SJSA1 (cell line): ENCODE measurements at regions not wholly inside any gene's neighbourhood (a gene's known extent, or its start where the extent isn't known, plus 50 kb on each side); places are given as distances from the start of the nearest gene placed in this dataset.
"Not testable (repeated sequence)": the region's sequence is repeated elsewhere in the genome, so short reads cannot be mapped to it uniquely, and the experiment has no call there.

ENCODE experiments used
- DNase-seq, 2 experiments: peaks; one replicate each; pipeline ENCODE4 v3.0.0-alpha.2; 2015 to 2020; ENCODE audit warnings: low spot score in 2 of 2, low read depth in 1 of 2
- H3K27ac ChIP-seq: fragments of 250-450 bp; sonication (Bioruptor Pico); 2 replicates; pipeline ENCODE4 v1.5.1; 2020; ENCODE audit warnings: mild to moderate bottlenecking, moderate library complexity
- H3K27me3 ChIP-seq: fragments of 250-450 bp; sonication (Bioruptor Pico); replicated peaks from 2 replicates; pipeline ENCODE4 v1.5.1; 2020; ENCODE audit warnings: mild to moderate bottlenecking, moderate library complexity
- H3K36me3 ChIP-seq: fragments of 250-450 bp; sonication (Bioruptor Pico); 2 replicates; pipeline ENCODE4 v1.5.1; 2020; ENCODE audit warnings: mild to moderate bottlenecking
- H3K4me1 ChIP-seq: fragments of 250-450 bp; sonication (Bioruptor Pico); replicated peaks from 2 replicates; pipeline ENCODE4 v1.6.1; 2021; ENCODE audit warnings: mild to moderate bottlenecking
- H3K4me3 ChIP-seq: fragments of 250-450 bp; sonication (Bioruptor Pico); 2 replicates; pipeline ENCODE4 v1.5.1; 2020; ENCODE audit warnings: mild to moderate bottlenecking
- H3K9me3 ChIP-seq: fragments of 250-450 bp; sonication (Bioruptor Pico); replicated peaks from 2 replicates; pipeline ENCODE4 v1.5.1; 2020; ENCODE audit warnings: mild to moderate bottlenecking

GRCh38 chr20:12829170-12829569, 179.6 kb upstream of the SPTLC3 start:
- Histone ChIP-seq H3K27me3 (no peaks in the 10 kb centered on the region), H3K36me3 (no peaks in the 10 kb centered on the region), H3K27ac (no peak overlapping the region), H3K4me1 (no peaks in the 10 kb centered on the region), H3K9me3 (no peaks in the 10 kb centered on the region), H3K4me3 (no peak overlapping the region)
- DNase-seq, result no peak

GRCh38 chr20:12833861-12834260, 174.9 kb upstream of the SPTLC3 start:
- Histone ChIP-seq H3K4me1 (no peaks in the 10 kb centered on the region), H3K9me3 (no peaks in the 10 kb centered on the region; the same call in 1 of the 2 replicates), H3K4me3 (no peak overlapping the region), H3K27ac (no peak overlapping the region), H3K36me3 (no peaks in the 10 kb centered on the region), H3K27me3 (no peaks in the 10 kb centered on the region)
- no peak for DNase-seq

GRCh38 chr20:12835999-12836398, 172.8 kb upstream of the SPTLC3 start:
- no peak overlapping the region for H3K4me3 ChIP-seq
- DNase-seq, result no peak
- H3K4me1 ChIP-seq, result no peaks in the 10 kb centered on the region
- no peaks in the 10 kb centered on the region for H3K36me3 ChIP-seq
- no peak overlapping the region for H3K27ac ChIP-seq
- no peaks in the 10 kb centered on the region for H3K27me3 ChIP-seq
- H3K9me3 ChIP-seq, result no peaks in the 10 kb centered on the region; the same call in 1 of the 2 replicates

GRCh38 chr20:12837646-12838045, 171.1 kb upstream of the SPTLC3 start:
- DNase-seq, result no peak
- Histone ChIP-seq H3K27ac (no peak overlapping the region), H3K36me3 (no peaks in the 10 kb centered on the region), H3K4me1 (no peaks in the 10 kb centered on the region), H3K27me3 (no peaks in the 10 kb centered on the region), H3K4me3 (no peak overlapping the region), H3K9me3 (no peaks in the 10 kb centered on the region; the same call in 1 of the 2 replicates)

- no peaks in the 10 kb centered on the region for H3K27me3 ChIP-seq
- H3K27ac ChIP-seq, result no peak overlapping the region
- H3K4me3 ChIP-seq, result no peak overlapping the region
- DNase-seq, result no peak
- no peaks in the 10 kb centered on the region for H3K4me1 ChIP-seq
- no peaks in the 10 kb centered on the region; the same call in 1 of the 2 replicates for H3K9me3 ChIP-seq
- no peaks in the 10 kb centered on the region for H3K36me3 ChIP-seq
These were observed 170.4 kb upstream of the SPTLC3 start for GRCh38 chr20:12838261-12838866.

GRCh38 chr20:12847872-12848271, 160.9 kb upstream of the SPTLC3 start:
- Histone ChIP-seq H3K4me3 (no peak overlapping the region), H3K9me3 (no peaks in the 10 kb centered on the region), H3K4me1 (no peaks in the 10 kb centered on the region), H3K27ac (no peak overlapping the region), H3K27me3 (no peaks in the 10 kb centered on the region), H3K36me3 (no peaks in the 10 kb centered on the region)
- DNase-seq, result no peak

- no peaks in the 10 kb centered on the region for H3K36me3 ChIP-seq
- H3K27ac ChIP-seq, result no peak overlapping the region
- no peaks in the 10 kb centered on the region for H3K27me3 ChIP-seq
- H3K4me3 ChIP-seq, result no peak overlapping the region
- no peaks in the 10 kb centered on the region for H3K9me3 ChIP-seq
- no peak for DNase-seq
- H3K4me1 ChIP-seq, result no peaks in the 10 kb centered on the region
These were observed 159.4 kb upstream of the SPTLC3 start for GRCh38 chr20:12849225-12849910.

GRCh38 chr20:12857643-12858042, 151.1 kb upstream of the SPTLC3 start:
- H3K9me3 ChIP-seq, DNase-seq, H3K27me3 ChIP-seq, H3K4me3 ChIP-seq, H3K4me1 ChIP-seq, H3K27ac ChIP-seq, H3K36me3 ChIP-seq: not testable (repeated sequence)

- Histone ChIP-seq H3K27me3 (no peaks in the 10 kb centered on the region), H3K4me3 (no peak overlapping the region), H3K4me1 (no peaks in the 10 kb centered on the region), H3K27ac (no peak overlapping the region), H3K9me3 (no peaks in the 10 kb centered on the region), H3K36me3 (no peaks in the 10 kb centered on the region)
- DNase-seq, result no peak
These were observed 148.0 kb upstream of the SPTLC3 start for GRCh38 chr20:12860619-12861247.

GRCh38 chr20:12869669-12870068, 139.1 kb upstream of the SPTLC3 start:
- Histone ChIP-seq H3K36me3 (no peaks in the 10 kb centered on the region), H3K27ac (no peak overlapping the region), H3K9me3 (no peaks in the 10 kb centered on the region), H3K27me3 (no peaks in the 10 kb centered on the region), H3K4me1 (no peaks in the 10 kb centered on the region), H3K4me3 (no peak overlapping the region)
- DNase-seq, result no peak

GRCh38 chr20:12870588-12870987, 138.2 kb upstream of the SPTLC3 start:
- no peaks in the 10 kb centered on the region for H3K36me3 ChIP-seq
- no peak overlapping the region for H3K4me3 ChIP-seq
- no peaks in the 10 kb centered on the region for H3K9me3 ChIP-seq
- no peaks in the 10 kb centered on the region for H3K4me1 ChIP-seq
- H3K27me3 ChIP-seq, result no peaks in the 10 kb centered on the region
- H3K27ac ChIP-seq, result no peak overlapping the region
- DNase-seq, result no peak

GRCh38 chr20:12874933-12875332, 133.8 kb upstream of the SPTLC3 start:
- no peak for DNase-seq
- no peaks in the 10 kb centered on the region for H3K36me3 ChIP-seq
- no peak overlapping the region for H3K4me3 ChIP-seq
- no peak overlapping the region for H3K27ac ChIP-seq
- no peaks in the 10 kb centered on the region for H3K27me3 ChIP-seq
- no peaks in the 10 kb centered on the region for H3K9me3 ChIP-seq
- H3K4me1 ChIP-seq, result no peaks in the 10 kb centered on the region

GRCh38 chr20:12875510-12875909, 133.3 kb upstream of the SPTLC3 start:
- no peaks in the 10 kb centered on the region for H3K36me3 ChIP-seq

GRCh38 chr20:12882832-12883506, 125.8 kb upstream of the SPTLC3 start:
- Histone ChIP-seq H3K36me3 (no peaks in the 10 kb centered on the region), H3K27ac (no peak overlapping the region)
- DNase-seq, result peak in 1 of 2 experiments; percentile 2

More at GRCh38 chr20:12875510-12875909, 133.3 kb upstream of the SPTLC3 start:
- H3K4me3 ChIP-seq, result no peak overlapping the region
- no peaks in the 10 kb centered on the region for H3K4me1 ChIP-seq
- DNase-seq, result no peak
- H3K27ac ChIP-seq, result no peak overlapping the region
- no peaks in the 10 kb centered on the region for H3K27me3 ChIP-seq
- no peaks in the 10 kb centered on the region for H3K9me3 ChIP-seq

More at GRCh38 chr20:12882832-12883506, 125.8 kb upstream of the SPTLC3 start:
- Histone ChIP-seq H3K27me3 (no peaks in the 10 kb centered on the region), H3K4me1 (no peaks in the 10 kb centered on the region), H3K9me3 (no peaks in the 10 kb centered on the region), H3K4me3 (no peak overlapping the region)
